GM23338 (cell line): ENCODE measurements at regions not wholly inside any gene's neighbourhood (a gene's known extent, or its start where the extent isn't known, plus 50 kb on each side); places are given as distances from the start of the nearest gene placed in this dataset.

ENCODE experiments used
- CREB1 ChIP-seq: fragments of 250-450 bp; sonication (Bioruptor Pico); IDR thresholded peaks from 2 replicates; pipeline ENCODE4 v1.5.0; 2020; ENCODE audit warnings: low read depth, mild to moderate bottlenecking, moderate library complexity
- EZH2 ChIP-seq: fragments of 200-600 bp; sonication (generic); IDR thresholded peaks from one replicate; pipeline ENCODE4 v1.8.0; 2017; ENCODE audit warnings: antibody characterized with exemption, mild to moderate bottlenecking, low read depth; ENCODE audit not compliant: unreplicated experiment
- EZH2phosphoT487 ChIP-seq: fragments of 200-600 bp; sonication (generic); IDR thresholded peaks from one replicate; pipeline ENCODE4 v1.8.1; 2018; ENCODE audit warnings: antibody characterized with exemption; ENCODE audit not compliant: unreplicated experiment
- NANOG ChIP-seq: IDR thresholded peaks from 2 replicates; pipeline ENCODE4 v1.6.1; 2016; ENCODE audit warnings: antibody characterized with exemption, borderline replicate concordance
- POLR2AphosphoS5 ChIP-seq: IDR thresholded peaks from 2 replicates; pipeline ENCODE4 v1.6.1; 2016; ENCODE audit warnings: antibody characterized with exemption, low read depth
- STAT1 ChIP-seq: IDR thresholded peaks from one replicate; pipeline ENCODE4 v1.6.1; 2016; ENCODE audit warnings: antibody characterized with exemption; ENCODE audit not compliant: unreplicated experiment
- TF ChIP-seq, protein P1 (sequence below), 2 experiments: fragments of 200-600 bp in 1 of 2; sonication (generic) in 1 of 2; conservative IDR thresholded peaks; 2 replicates each; pipeline versions ENCODE4 v1.5.1 to v1.6.1; 2016 to 2017; ENCODE audit warnings: antibody characterized with exemption in 2 of 2, low read depth in 2 of 2, mild to moderate bottlenecking in 2 of 2, moderate library complexity in 1 of 2
- TF ChIP-seq, protein P2 (sequence below): IDR thresholded peaks from one replicate; pipeline ENCODE4 v1.6.1; 2018; ENCODE audit warnings: antibody characterized with exemption; ENCODE audit not compliant: unreplicated experiment

DNA sequence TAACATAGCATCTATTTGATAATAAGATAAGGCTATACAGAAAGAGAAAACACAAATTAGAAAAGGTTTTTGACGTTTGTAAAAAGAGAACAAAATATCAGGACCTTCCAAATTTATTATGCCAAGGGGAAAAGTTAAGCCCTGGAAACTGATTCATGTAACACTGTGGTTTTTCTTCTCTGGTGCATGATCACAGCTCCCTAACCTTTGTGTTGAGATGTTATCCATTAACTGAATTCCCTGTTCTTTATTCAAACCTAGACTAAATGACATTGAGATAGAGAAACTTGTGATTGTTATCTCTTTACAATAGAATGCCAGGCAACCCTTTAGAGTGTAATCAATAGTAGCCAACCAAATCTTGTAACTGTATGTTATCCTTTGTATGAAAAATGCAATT lies 141.5 kb upstream of the NRG3 start:
- TF ChIP-seq, protein P1, sequence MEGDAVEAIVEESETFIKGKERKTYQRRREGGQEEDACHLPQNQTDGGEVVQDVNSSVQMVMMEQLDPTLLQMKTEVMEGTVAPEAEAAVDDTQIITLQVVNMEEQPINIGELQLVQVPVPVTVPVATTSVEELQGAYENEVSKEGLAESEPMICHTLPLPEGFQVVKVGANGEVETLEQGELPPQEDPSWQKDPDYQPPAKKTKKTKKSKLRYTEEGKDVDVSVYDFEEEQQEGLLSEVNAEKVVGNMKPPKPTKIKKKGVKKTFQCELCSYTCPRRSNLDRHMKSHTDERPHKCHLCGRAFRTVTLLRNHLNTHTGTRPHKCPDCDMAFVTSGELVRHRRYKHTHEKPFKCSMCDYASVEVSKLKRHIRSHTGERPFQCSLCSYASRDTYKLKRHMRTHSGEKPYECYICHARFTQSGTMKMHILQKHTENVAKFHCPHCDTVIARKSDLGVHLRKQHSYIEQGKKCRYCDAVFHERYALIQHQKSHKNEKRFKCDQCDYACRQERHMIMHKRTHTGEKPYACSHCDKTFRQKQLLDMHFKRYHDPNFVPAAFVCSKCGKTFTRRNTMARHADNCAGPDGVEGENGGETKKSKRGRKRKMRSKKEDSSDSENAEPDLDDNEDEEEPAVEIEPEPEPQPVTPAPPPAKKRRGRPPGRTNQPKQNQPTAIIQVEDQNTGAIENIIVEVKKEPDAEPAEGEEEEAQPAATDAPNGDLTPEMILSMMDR (conservative IDR thresholded peaks at IDR 0.05; ENCODE audit: low read depth in 2 of 2) = no peak
- no peak for TF ChIP-seq POLR2AphosphoS5
- TF ChIP-seq EZH2 = no peak
- TF ChIP-seq CREB1 = no peak
- TF ChIP-seq, protein P2, sequence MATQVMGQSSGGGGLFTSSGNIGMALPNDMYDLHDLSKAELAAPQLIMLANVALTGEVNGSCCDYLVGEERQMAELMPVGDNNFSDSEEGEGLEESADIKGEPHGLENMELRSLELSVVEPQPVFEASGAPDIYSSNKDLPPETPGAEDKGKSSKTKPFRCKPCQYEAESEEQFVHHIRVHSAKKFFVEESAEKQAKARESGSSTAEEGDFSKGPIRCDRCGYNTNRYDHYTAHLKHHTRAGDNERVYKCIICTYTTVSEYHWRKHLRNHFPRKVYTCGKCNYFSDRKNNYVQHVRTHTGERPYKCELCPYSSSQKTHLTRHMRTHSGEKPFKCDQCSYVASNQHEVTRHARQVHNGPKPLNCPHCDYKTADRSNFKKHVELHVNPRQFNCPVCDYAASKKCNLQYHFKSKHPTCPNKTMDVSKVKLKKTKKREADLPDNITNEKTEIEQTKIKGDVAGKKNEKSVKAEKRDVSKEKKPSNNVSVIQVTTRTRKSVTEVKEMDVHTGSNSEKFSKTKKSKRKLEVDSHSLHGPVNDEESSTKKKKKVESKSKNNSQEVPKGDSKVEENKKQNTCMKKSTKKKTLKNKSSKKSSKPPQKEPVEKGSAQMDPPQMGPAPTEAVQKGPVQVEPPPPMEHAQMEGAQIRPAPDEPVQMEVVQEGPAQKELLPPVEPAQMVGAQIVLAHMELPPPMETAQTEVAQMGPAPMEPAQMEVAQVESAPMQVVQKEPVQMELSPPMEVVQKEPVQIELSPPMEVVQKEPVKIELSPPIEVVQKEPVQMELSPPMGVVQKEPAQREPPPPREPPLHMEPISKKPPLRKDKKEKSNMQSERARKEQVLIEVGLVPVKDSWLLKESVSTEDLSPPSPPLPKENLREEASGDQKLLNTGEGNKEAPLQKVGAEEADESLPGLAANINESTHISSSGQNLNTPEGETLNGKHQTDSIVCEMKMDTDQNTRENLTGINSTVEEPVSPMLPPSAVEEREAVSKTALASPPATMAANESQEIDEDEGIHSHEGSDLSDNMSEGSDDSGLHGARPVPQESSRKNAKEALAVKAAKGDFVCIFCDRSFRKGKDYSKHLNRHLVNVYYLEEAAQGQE = no peak
- TF ChIP-seq STAT1 = no peak
- no peak for TF ChIP-seq NANOG
- no peak for TF ChIP-seq EZH2phosphoT487
